GM13976 (cell line): ENCODE measurements at regions not wholly inside any gene's neighbourhood (a gene's known extent, or its start where the extent isn't known, plus 50 kb on each side); places are given as distances from the start of the nearest gene placed in this dataset.

Experiments used
- DNase-seq: peaks from one replicate; pipeline ENCODE4 v3.0.0; 2012; ENCODE audit warnings: low spot score
- CTCF ChIP-seq: IDR thresholded peaks from 2 replicates; pipeline ENCODE4 v1.5.1; 2012; ENCODE audit warnings: borderline replicate concordance, mild to moderate bottlenecking; ENCODE audit not compliant: insufficient read depth; ENCODE audit errors: extremely low read depth, missing control alignments, control extremely low read depth
- in situ Hi-C: fragments of 300-500 bp; cut with MboI; formaldehyde crosslinking; loops from one replicate; pipeline ENCODE4 v1.12.0; 2022; ENCODE audit warnings: low sequenced_read_pairs, mixed read lengths, inconsistent platforms; ENCODE audit not compliant: unreplicated experiment

- in situ Hi-C loops = no loop called here
- no peak for DNase-seq
- TF ChIP-seq CTCF = no peak
Measured at GRCh38 chr1:4310396-4310923, 343.9 kb upstream of the AJAP1 start.

- DNase-seq = no peak
- in situ Hi-C loops = no loop called here
- no peak for TF ChIP-seq CTCF
Measured at GRCh38 chr1:4312024-4312423, 342.4 kb upstream of the AJAP1 start.

DNA sequence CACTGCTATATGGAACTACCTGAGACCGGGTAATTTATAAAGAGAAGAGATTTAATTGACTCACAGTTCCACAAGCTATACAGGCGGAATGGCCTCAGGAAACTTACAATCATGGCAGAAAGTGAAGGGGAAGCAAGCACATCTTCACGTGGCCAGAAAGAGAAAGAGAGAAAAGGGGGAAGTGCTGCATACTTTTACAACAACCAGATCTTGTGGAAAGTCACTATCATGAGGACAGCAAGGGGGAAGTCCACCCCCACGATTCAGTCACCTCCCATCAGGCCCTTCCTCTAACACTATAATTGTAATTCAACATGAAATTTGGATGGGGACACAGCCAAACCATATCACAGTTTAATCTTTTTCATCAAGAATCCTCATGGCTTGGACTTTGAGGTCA, 339.2 kb upstream of the AJAP1 start:
- no peak for TF ChIP-seq CTCF
- DNase-seq = no peak
- in situ Hi-C loops = no loop called here

DNA sequence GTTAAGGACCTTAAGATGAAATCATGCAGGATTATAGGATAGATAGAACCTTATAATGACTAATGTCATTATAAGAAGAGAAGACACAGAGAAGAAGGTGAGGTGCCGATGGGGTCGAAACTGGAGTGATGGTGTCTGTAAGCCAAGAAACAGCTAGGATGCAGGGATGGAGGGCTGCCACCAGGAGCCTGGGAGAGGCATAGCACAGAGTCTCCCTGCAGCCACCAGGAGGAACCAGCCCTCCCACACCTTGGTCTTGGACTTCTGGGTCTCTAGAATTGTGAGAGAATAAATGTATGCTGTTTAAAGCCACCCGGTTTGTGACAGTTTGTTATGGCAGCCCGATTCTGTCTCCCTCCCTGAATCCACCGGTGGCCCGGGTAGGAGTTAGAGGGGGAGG, 337.2 kb upstream of the AJAP1 start:
- TF ChIP-seq CTCF = no peak
- no peak for DNase-seq
- in situ Hi-C loops = no loop called here

DNA sequence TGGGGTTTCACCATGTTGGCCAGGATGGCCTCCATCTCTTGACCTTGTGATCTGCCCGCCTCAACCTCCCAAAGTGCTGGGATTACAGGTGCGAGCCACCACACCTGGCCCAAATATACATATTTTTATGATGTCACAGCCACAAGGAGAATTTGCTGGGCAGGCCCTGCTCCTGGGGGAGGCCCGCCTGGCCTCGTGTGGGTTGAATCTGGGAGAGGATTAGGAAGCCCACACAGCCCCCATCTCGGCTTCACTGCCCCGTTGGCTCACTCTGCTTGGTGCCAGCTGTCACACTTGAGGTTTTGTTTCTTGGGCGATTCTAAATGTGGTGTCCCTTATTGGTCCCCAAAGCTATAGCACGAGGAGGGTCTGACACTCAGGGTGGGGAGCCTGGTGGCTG, 335.7 kb upstream of the AJAP1 start:
- no peak for TF ChIP-seq CTCF
- in situ Hi-C loops = no loop called here
- DNase-seq = no peak

DNA sequence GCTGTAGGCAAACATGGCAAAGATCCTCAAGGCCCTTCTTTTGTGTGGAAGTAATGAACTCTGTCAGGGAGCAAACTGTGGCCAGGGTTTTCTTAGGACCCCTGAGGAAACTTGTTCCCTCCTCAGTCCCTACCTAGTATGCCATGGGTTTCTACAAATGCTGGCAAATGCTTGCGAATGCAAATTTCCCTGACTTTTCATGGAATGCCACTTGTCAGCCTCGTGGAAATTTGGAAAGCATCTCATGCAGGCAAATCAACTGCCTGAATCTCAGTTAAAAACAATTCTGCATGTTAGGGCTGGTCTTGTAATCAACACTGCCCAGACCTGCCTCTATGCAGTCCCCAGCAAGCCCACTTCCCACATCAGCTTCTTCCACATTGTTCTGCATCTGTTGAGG, 334.9 kb upstream of the AJAP1 start:
- DNase-seq = no peak
- in situ Hi-C loops = no loop called here
- no peak for TF ChIP-seq CTCF

- no peak for DNase-seq
- TF ChIP-seq CTCF = no peak
- in situ Hi-C loops = no loop called here
Measured at GRCh38 chr1:4322881-4323280, 331.5 kb upstream of the AJAP1 start.
